ENCODE measurements at regions not wholly inside any gene's neighbourhood (a gene's known extent, or its start where the extent isn't known, plus 50 kb on each side); places are given as distances from the start of the nearest gene placed in this dataset.
A peak's percentile ranks its signal among the peaks of the same experiment; 100 is the strongest.

DNA sequence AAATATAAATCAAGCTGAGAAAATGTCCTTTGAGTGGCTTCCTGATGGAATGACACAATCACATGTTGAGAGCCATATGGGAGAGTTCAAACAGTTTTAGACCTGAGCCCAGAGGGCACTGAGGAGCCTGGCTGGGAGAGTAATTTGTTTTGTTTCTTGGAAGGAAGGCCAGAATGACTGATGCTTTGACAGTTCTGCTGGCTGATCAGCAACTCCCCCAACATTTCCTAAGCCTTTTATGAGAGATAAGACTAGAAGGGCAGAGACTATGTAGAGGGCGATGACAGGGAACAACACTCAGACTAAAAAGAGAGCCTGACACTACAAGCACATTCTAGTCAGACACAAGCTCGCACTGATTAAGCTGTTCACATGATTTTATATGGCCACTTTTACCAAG is 169.2 kb downstream of the COX7C start:
- DNase-seq, result no peak

DNA sequence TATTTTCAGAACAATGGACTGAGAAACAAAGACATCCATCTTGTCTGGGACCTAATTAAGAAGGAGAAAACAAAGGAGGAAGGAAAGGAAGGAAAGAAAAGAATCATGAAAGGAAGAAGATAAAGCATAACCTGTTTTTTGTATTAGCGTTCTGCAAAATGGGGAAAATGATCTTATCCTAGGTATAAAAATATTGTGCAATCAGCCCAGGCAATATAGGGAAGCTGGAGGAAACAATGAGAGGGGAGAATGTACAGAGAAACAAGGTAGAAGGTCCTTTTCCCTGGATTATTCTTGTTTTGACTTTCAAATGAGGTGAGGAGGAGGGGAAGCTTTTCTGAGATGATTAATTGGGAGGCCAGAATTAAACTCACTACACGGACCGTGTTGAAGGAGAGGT is 177.9 kb downstream of the COX7C start:
- DNase-seq, result no peak

DNA sequence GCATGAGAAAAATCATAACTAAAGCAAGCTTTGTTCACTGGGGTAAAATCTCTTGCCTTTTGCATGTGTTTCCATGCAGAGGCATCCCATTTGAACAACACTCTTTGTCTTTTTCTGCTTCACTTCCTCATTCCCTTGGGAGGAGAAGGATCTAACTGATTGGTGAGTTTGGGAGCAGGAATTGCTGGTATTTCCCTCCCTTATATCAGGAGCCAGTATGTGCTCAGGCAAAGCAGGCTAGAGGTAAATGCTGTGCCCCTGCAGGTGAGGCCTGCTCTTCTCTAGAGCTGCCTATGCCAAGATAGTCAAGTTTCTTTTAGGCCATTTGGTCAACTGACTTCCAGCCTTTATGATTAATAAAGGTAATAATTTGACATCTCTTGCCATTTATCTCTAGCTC is 179.9 kb downstream of the COX7C start:
- DNase-seq, result no peak

DNA sequence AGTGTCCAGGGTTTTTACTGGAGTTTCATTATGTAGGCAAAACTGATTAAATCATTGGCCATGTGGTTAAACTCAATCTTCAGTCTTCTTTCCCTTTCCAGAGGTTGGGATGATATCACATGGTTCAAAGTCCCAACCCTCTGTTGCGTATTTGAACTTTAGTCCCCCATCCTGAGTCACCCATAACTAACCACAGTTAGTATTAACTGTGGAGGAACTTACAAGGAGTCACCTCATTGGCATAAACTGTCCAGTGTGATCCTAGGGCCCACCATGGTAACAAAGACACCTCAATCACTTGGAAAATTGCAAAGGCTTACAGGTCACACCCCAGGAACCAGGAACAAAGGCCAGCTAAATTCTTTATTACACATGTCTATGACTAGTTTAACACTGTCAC is 188.5 kb downstream of the COX7C start:
- no peak for DNase-seq

DNA sequence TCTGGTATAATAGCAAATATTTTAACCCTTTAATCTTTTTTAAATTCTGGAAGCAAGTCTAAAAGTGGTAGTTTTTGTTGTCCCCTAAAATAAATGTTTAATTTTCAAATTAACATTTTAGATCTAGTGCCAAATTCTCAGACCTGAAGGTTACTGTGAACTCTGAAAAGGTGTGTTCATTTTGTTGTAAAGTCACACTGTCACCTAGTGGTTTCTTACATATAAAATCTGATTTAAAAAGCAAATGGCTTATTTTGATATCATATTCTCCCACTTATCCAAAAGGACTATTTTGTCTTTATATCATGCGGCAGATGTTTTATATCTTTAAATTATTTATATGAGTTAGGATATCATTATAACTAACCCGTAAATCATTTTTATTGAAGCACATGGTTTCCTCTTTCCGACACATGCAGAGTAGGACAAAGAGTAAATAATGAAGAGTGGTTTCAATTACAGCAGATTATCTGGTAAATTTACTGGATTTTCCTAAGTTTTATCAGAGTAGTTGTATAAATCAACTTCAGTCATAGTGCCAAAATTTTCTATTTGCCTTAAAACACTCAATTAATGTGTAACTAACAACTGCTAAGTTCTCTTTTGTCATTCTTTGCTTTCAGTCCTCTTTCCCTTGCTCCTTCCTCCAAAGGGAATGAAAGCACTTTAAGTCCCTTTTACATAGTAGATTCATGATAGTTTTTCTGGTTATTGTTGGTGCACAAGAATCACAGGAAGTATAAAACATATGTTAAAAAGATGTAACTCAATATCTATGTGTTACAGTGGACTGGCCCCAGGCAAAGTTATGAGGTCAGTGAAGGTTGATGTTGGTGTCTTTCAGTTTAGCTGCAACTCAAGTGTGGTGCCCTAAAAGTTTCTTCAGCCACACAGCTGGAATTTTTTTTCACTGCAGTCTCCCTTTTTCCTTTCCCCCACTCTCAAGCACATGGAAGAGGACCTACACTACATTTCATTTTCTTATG is 189.6 kb downstream of the COX7C start:
- DNase-seq, result no peak

DNA sequence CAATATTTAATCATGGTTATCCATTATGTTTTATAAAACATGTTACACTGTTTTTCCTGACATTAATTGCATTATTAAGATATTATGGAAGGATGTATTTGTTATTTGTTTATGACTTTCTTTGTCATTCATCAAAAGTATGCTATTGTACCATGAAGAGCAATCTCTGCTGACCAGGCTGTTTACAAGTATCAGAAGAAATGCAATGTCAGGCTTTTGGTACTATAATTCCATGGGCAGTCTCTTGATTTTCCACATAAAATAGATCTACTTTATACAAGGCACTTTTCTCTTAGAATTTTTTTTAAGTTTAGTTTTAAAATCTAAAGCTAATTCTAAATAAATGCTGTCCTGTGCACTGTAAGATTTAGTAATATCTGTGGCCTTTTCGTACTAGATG is 196.6 kb downstream of the COX7C start:
- DNase-seq, result no peak

DNA sequence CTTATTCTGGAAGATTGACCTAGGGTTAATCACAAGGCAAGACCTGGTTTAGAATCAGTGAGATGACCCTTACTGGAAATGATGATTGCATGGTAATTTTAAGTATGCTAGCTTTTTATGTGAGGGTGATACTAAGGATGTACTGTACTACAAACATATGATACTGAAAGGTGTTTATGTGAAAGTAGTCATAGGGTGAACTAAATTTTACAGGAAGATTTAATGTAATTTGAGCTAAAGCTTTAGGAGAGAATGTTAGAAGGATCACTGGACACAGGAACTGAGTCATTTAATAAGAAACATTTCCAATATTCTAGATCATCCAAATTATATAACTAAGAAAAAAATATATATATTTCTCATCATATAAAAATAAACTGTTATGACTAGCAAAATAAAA is 197.2 kb downstream of the COX7C start:
- no peak for DNase-seq

DNA sequence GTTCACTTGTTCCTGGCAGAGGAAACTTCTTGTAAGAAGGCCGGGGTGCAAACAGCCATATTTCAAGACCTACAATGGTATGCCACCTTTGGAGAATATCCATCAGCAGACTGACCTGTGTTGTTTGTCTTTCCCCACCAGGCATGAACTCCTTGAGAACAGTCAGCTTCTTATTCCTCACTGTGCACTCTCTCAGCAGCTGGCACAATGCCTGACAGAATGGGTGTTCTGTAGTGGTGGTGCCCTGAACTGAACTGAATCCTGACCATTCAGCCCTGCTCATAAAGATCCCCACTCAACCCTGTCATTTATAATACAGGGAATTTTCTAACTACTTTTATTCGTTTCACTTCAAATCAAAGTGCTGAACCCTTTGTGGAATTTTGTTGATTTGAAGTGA is 206.9 kb downstream of the COX7C start:
- DNase-seq, result no peak

DNA sequence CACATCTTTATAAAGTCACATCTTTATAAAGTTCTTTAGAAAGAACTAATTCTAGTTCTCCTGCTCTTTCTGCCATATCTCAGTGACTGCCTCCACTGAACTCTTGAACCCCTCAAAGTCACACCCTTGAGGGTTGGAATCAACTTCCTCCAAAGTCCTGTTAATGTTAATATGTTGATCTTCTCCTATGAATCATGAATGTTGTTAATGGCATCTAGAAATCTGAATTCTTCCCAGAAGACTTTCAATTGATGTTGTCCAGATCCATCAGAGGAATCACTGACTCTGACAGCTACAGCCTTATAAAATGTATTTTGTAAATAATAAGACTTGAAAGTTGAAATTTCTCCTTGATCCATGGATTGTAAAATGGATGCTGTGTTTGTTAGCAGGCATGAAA is 213.4 kb downstream of the COX7C start:
- DNase-seq, result no peak

DNA sequence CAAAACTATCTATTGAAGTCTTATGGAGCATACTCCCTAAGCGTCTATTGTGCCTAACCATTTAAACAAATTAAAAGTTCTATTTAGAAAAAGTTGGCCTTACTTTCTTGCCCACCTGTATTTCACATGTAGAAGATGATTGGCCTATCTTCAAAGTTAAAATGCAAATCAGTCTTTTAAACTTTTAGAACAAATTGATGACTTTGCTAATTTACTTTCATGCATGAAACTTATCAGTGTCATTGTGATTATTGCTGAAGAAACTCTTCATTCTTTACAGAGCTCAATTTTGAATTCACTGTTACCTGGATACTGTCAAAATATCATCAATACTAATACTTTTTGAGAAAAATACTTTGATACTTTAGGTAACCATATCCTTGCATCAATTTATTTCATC is 216.1 kb downstream of the COX7C start:
- no peak for DNase-seq

DNA sequence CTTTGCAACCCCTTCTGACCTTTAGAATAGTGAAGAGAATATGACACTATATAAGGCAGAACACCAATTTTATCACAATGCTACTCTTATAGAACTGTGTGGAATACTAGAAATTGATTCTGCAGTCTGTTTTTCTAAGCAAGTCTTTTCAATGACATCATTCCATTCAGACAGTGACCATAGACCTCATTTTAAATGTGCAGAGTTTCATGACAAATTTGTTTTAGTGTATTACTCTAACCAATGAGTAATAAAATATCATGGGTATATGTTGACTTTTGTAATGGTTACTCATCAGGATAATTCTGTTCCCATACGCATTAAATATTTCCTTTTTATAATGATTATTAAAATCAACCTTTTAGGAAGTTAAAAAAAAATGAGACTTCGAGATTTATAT is 219.9 kb downstream of the COX7C start:
- DNase-seq, result no peak

DNA sequence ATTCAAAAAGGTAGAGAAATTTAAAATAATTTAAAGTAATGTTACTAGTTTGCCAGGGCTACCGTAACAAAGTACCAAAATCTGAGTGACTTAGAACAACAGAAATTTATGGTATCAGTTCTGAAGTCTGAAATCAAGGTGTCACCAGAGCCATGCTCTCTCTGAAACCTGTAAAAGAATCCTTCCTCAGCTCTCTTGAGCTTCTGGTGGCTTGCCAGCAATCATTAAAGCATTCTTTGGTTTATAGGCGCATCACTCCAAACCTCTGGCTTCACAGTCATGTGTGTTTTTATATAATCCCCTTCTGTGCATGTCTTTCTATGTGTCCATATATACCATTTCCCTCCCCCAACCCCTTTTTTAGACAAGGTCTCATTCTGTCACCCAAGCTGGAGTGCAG is 220.3 kb downstream of the COX7C start:
- no peak for DNase-seq

DNA sequence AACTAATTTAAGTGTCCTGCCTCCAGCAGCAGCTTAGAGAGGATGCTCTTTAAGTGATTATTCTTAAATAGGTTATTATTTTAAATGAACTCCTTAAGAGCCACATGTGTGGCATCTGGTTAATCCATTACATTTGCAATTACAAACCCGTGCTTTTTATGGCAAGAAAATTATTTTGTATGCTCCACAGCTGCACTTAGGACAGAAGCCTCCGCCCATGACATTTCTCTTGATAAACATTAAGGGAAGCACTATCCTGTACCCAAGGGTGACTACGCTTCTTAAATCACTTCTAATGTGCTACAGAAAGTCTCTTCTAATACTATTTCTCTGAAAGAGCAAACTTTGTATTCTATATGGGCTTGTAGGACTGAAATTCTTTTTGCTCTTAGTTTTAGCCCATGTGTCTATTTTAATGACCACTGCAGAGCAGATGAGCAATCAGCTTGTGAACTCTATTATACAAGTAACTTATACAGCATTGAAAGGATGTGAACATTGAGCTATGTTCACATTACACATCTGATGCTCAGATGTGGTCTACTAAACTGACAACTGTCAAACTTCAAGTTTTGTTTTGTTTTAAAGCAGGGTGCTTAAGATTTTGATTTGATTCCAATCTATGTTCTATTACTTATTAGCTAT is 223.4 kb downstream of the COX7C start:
- no peak for DNase-seq

DNA sequence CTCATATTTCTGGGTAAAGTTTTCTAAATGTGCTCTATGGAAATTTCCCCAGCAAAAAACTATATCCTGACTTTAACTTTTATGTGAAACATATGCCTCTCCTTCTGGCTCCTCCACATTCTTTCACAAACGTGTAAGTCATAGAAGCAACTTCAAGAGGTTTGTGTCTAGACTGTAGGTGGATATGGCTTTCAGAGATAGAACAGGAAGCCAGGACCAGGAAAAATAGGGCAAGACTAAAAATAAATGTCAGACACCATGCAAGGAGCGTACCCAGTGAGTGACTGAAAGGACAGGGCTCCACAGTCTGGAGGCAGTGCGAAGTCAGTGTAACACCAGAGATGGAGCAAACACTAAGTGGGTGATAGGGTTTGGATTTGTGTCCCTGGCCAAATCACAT is 240.7 kb downstream of the COX7C start:
- no peak for DNase-seq

DNA sequence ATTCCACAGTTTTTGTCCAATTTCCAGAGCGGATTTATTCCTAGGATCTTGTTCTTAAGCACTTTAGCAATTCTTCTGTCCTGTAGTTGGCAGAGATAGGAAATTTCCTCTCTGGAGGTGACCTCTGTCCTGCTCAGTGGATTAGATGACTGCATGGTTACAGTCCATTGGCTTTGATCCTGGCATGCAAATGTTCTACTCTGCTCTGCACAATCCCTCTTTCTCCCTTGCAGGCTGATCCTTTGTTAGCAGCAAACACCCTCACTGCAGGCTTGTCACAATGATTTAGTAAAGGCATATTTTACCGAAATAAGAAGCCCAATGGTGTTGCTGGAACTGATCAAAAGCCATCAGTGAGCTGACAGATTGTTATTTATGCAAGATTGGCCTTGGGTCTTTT is 243.8 kb downstream of the COX7C start:
- DNase-seq, result no peak

DNA sequence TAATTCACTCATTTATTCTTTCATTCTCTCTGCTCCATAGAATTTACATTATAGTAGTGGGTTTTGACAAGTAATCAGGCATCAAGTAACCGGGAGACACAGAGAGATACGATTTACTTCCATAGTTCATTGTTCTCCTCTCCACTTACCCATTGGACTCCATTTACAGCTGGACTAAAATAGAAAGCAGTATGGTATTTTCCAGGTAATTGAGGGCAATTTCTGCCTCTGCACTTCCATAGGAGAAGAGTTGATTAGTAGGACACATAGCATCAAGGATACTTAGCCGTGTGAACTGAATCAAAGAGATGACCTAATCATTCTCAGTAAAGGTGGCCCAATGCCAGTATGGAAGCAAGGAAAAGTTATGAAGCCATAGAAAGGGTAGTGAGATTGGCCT is 244.4 kb downstream of the COX7C start:
- no peak for DNase-seq

DNA sequence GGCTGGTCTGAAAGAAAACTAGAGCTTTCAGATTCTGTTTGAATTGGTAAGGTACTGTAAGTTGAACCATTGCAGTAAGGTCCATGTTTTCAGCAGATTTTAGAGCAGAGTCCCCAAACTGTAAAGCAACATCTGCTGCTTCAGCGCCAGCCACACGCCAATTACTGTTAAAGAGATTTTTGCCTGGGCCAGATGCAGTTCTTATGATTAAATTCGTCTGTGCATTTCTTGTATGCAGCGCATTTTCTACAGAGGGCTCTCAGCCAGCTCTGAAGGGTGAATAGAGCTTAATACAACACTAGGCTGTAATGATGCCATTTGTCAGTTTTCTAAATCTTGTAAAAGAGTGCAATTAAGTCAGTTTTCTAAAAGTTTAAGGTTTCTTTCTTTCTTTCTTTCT is 246.3 kb downstream of the COX7C start:
- DNase-seq, result no peak

DNA sequence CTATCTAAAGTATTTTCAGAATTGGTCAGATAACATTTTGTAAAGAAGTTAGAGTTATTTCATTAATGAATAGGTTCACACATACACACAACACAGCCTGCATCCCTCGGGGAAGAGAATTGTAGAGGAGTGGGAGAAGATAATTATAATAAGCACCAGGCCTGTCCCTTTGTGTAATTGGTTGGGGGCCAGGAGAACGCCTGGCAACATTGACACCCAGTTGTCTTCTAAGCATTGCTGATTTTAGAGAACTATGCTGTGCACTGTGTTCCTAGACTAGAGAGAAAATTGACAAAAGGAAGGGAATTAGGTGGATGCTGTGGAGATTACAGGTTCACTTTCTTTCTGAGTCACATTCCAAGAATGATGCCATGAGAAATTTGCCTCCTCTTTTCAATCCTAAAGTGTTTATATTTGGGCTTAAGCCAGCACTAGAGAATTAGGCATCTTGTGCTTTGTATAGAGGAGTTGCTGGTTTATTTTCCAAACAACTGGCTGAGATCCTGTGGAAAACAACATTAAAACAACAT is 247.6 kb downstream of the COX7C start:
- no peak for DNase-seq

DNA sequence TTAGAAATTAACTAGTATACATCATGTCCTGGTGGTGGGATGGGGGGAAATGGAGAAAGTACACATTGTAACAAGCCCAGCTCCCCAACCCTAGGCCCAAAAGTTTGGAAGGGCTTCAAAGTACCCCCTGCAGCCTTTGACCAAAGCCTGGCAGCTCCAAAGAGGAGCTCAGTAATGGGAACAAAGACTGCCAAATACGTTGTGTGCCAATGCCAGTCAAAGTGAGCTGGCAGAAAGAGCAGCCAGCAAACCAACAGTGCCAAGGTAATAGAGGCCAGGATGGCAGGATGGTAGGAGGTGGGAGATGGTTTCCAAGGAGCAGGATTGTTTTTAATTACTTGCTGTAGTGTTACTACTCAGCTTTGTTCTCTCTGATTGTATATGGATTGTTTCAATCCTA is 248.3 kb downstream of the COX7C start:
- no peak for DNase-seq

DNA sequence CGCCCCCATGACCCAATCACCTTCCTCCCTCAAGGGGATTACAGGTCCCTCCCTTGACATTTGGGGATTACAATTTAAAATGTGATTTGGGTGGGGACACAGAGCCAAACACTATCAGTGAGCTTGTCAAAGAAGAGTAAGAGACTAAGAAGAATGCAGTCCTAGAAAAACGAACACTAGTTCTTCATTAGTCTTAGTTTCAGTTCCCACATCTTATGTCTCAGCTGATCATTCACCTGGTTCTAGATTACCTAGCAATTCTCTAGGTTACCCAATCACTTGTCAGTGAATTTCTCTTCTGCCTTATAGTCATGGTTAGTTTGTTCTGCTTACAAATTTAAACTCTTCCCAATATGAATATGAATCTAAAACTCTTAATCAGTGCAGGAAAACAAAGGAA is 251.5 kb downstream of the COX7C start:
- DNase-seq, result no peak

DNA sequence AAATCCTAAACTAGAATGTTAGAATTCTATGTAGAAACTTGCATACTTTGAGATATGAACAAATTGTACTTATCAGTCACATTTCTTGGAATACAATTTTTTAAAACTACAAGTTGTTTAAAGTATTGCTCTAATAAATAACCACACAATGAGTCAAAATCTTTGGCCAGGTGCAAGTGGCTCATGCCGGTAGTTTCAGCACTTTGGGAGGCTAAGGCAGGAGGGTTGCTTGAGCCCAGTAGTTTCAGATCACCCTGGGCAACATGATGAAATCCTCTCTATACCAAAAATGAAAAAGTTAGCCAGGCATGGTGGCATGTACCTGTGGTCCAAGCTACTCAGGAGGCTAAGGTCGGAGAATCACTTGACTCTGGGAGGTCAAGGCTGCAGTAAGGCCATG is 257.8 kb downstream of the COX7C start:
- no peak for DNase-seq

DNA sequence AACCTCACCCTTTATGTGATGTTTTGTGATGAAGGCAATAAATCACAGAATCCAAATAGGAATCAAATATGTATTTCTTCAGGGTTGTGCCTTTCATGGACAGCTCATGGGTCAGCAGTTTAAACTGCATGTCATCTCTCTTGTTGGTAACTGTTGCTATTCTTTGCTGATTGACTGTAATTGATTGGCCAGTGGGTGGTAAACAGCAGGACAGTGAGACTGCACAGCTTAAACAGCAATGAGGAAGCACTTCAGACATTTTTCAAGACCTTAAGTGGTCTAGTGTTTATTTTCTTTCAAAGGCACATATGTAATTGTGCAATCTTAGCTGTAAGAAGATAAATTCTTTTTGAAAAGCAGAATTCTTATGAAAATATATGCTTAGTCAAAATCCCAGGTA is 260.5 kb downstream of the COX7C start:
- DNase-seq, result peak; percentile 3

DNA sequence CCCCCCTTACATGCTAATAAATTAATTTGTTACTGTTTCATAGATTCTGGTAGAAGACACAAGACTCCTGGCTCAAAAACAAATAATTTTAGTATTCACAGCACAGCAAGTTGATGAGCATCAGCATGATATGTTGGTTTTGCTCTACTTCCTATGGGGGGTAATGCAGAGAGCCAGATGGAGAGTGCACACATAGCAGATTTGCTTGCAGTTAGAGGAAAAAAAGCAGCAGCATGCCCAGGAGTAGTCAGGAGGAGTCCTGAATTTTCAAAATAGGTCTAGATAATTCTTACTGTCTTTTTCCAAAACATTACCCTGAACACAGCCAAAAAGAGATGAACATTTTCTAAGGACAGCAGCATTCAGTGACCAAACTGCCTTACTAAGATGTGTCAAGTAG is 261.3 kb downstream of the COX7C start:
- no peak for DNase-seq

DNA sequence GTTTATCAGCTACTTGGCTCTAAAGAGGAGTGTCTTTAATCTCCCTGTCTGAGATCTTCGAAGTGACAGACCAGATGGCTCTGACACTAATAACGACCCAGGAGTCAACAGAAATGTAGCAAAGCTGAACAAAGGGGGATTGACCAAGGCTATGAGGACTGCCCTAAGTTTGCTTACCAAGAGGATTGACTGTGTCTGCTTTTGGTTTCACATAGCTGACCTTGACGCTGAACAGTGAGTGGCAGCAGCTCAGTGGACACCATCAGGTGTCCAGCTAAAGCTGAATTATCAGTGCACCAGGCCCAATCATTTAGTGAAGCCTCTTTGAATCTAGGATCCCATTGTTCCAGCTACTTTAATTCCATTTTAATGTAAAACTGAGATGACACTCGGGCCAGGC is 262.6 kb downstream of the COX7C start:
- no peak for DNase-seq

Measured in NCI-H2029 (cell line).